Upper lobe of right lung (tissue), 1 donor: ENCODE measurements at regions not wholly inside any gene's neighbourhood (a gene's known extent, or its start where the extent isn't known, plus 50 kb on each side); places are given as distances from the start of the nearest gene placed in this dataset.

Experiments used
- ATAC-seq: fragments of 200-7000 bp; cut with Tn5 transposase; one replicate; pipeline ENCODE4 v1.9.1; 2020; ENCODE audit warnings: mild to moderate bottlenecking, moderate library complexity
- DNase-seq: peaks from one replicate; pipeline ENCODE4 v3.0.0-alpha.2; 2020
- H3K27ac ChIP-seq: fragments of 200-600 bp; one replicate; pipeline ENCODE4 v1.8.0; 2022
- H3K27me3 ChIP-seq: fragments of 200-600 bp; one replicate; pipeline ENCODE4 v1.8.0; 2022; ENCODE audit warnings: mild to moderate bottlenecking
- H3K36me3 ChIP-seq: fragments of 200-600 bp; one replicate; pipeline ENCODE4 v1.8.0; 2022
- H3K4me1 ChIP-seq: fragments of 200-600 bp; one replicate; pipeline ENCODE4 v1.8.0; 2022
- H3K4me3 ChIP-seq: fragments of 200-600 bp; one replicate; pipeline ENCODE4 v1.8.0; 2022; ENCODE audit warnings: mild to moderate bottlenecking
- H3K9me3 ChIP-seq: fragments of 200-600 bp; one replicate; pipeline ENCODE4 v1.8.0; 2022
- CTCF ChIP-seq: fragments of 200-600 bp; IDR thresholded peaks from one replicate; pipeline ENCODE4 v1.8.0; 2022; ENCODE audit warnings: antibody characterized with exemption
- intact Hi-C: fragments of 100-400 bp; cut with DNase I; formaldehyde crosslinking; loops from one replicate; pipeline ENCODE4 v1.11.0; 2022
- donor health status: DM: no; HTN: yes; CAD: no; lungs with severe emphysema.

GRCh38 chr1:209430821-209431259, 152.7 kb upstream of the CAMK1G start:
- no peaks in the 10 kb centered on the region for H3K4me1 ChIP-seq
- intact Hi-C loops: no loop called here
- no peak for TF ChIP-seq CTCF
- no peaks in the 10 kb centered on the region for H3K36me3 ChIP-seq
- H3K4me3 ChIP-seq: no peak overlapping the region
- no peaks in the 10 kb centered on the region for H3K27me3 ChIP-seq
- no peak overlapping the region for H3K27ac ChIP-seq
- H3K9me3 ChIP-seq: no peaks in the 10 kb centered on the region
- DNase-seq (no peak), ATAC-seq (no peak)

GRCh38 chr1:209431402-209431801, 152.1 kb upstream of the CAMK1G start:
- intact Hi-C loops: no loop called here
- H3K27me3 ChIP-seq: no peaks in the 10 kb centered on the region
- no peak overlapping the region for H3K4me3 ChIP-seq
- H3K9me3 ChIP-seq: no peaks in the 10 kb centered on the region
- no peaks in the 10 kb centered on the region for H3K4me1 ChIP-seq
- ATAC-seq (no peak), DNase-seq (no peak)
- no peaks in the 10 kb centered on the region for H3K36me3 ChIP-seq
- no peak overlapping the region for H3K27ac ChIP-seq
- TF ChIP-seq CTCF: no peak

- Histone ChIP-seq H3K27me3 (no peaks in the 10 kb centered on the region), H3K4me3 (no peak overlapping the region), H3K9me3 (no peaks in the 10 kb centered on the region), H3K36me3 (no peaks in the 10 kb centered on the region), H3K27ac (no peak overlapping the region), H3K4me1 (no peaks in the 10 kb centered on the region)
- DNase-seq: no peak
- TF ChIP-seq CTCF: no peak
- no peak for ATAC-seq
- intact Hi-C loops: no loop called here
Measured at GRCh38 chr1:209431813-209432442, 151.6 kb upstream of the CAMK1G start.

GRCh38 chr1:209432443-209432825, 151.1 kb upstream of the CAMK1G start:
- TF ChIP-seq CTCF: no peak
- Histone ChIP-seq H3K4me3 (no peak overlapping the region), H3K9me3 (no peaks in the 10 kb centered on the region), H3K27ac (no peak overlapping the region), H3K4me1 (no peaks in the 10 kb centered on the region), H3K36me3 (no peaks in the 10 kb centered on the region), H3K27me3 (no peaks in the 10 kb centered on the region)
- intact Hi-C loops: no loop called here
- no peak for DNase-seq
- no peak for ATAC-seq

GRCh38 chr1:209433649-209434031, 149.9 kb upstream of the CAMK1G start:
- Histone ChIP-seq H3K9me3 (no peaks in the 10 kb centered on the region), H3K4me3 (no peak overlapping the region), H3K36me3 (no peaks in the 10 kb centered on the region), H3K4me1 (no peaks in the 10 kb centered on the region), H3K27me3 (no peaks in the 10 kb centered on the region), H3K27ac (no peak overlapping the region)
- intact Hi-C loops: no loop called here
- ATAC-seq: no peak
- no peak for TF ChIP-seq CTCF
- DNase-seq: no peak

- ATAC-seq: no peak
- intact Hi-C loops: no loop called here
- no peak for TF ChIP-seq CTCF
Measured at GRCh38 chr1:209434066-209434465, 149.4 kb upstream of the CAMK1G start.

More at GRCh38 chr1:209434066-209434465, 149.4 kb upstream of the CAMK1G start:
- DNase-seq: no peak
- no peaks in the 10 kb centered on the region for H3K27me3 ChIP-seq
- no peaks in the 10 kb centered on the region for H3K36me3 ChIP-seq
- H3K9me3 ChIP-seq: no peaks in the 10 kb centered on the region
- no peaks in the 10 kb centered on the region for H3K4me1 ChIP-seq
- H3K4me3 ChIP-seq: no peak overlapping the region
- no peak overlapping the region for H3K27ac ChIP-seq
